Endothelial cell of umbilical vein (primary cell): ENCODE measurements at regions not wholly inside any gene's neighbourhood (a gene's known extent, or its start where the extent isn't known, plus 50 kb on each side); places are given as distances from the start of the nearest gene placed in this dataset.

Source experiments
- EZH2 ChIP-seq: IDR thresholded peaks from 2 replicates; pipeline ENCODE4 v1.6.1; 2012; ENCODE audit warnings: borderline replicate concordance, low read depth, mild to moderate bottlenecking, moderate library complexity, low read length, inconsistent platforms; ENCODE audit not compliant: severe bottlenecking
- FOS ChIP-seq: IDR thresholded peaks from 2 replicates; pipeline ENCODE4 v1.6.1; 2011; ENCODE audit warnings: mild to moderate bottlenecking, low read length, moderate library complexity, borderline replicate concordance; ENCODE audit not compliant: insufficient read depth
- GATA2 ChIP-seq: IDR thresholded peaks from 2 replicates; pipeline ENCODE4 v1.7.0; 2011; ENCODE audit warnings: low read depth, mild to moderate bottlenecking, moderate library complexity, mixed read lengths, low read length; ENCODE audit not compliant: insufficient read length, insufficient read depth
- JUN ChIP-seq: IDR thresholded peaks from 2 replicates; pipeline ENCODE4 v1.6.1; 2011; ENCODE audit warnings: borderline replicate concordance, low read depth; ENCODE audit not compliant: insufficient read length, insufficient read depth
- MYC ChIP-seq: IDR thresholded peaks from one replicate; pipeline ENCODE4 v1.6.1; 2011; ENCODE audit warnings: mild to moderate bottlenecking, low read depth, low read length
- POLR2A ChIP-seq: IDR thresholded peaks from 2 replicates; pipeline ENCODE4 v1.6.1; 2012; ENCODE audit warnings: low read depth, mild to moderate bottlenecking, control low read depth, low read length
- POLR2AphosphoS5 ChIP-seq: IDR thresholded peaks from 2 replicates; pipeline ENCODE4 v1.6.1; 2012; ENCODE audit warnings: low read depth, mild to moderate bottlenecking, control low read depth, low read length, moderate library complexity; ENCODE audit not compliant: insufficient read depth
- TF ChIP-seq, protein P1 (sequence below), 2 donors: IDR thresholded peaks; 1 replicate in 1 of 2; 2 replicates in 1 of 2; pipeline ENCODE4 v1.5.1; 2011; ENCODE audit warnings: low read length in 2 of 2, mild to moderate bottlenecking in 2 of 2, moderate library complexity in 2 of 2, control low read depth in 1 of 2, inconsistent platforms in 1 of 2, low read depth in 1 of 2; ENCODE audit not compliant: insufficient read depth in 1 of 2; ENCODE audit errors: extremely low read depth in 1 of 2

DNA sequence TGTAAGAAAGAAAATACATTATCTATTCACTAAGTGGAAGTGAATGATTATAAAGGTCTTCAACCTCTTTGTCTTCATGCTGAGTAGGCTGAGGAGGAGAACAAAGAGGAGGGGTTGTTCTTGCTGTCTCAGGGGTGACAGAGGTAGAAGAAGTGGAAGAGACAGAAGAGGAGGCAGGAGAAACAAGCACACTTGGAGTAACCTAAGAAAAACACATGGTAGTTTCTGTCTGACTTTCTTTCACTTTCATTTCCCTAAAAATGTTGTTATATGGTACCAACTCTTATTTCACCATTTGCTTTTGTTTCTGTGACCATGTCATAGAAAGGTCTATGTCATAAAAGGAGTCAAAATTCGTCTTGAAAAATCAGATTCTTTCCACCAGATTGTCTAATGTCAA lies 696.6 kb upstream of the BRINP3 start:
- TF ChIP-seq, protein P1, sequence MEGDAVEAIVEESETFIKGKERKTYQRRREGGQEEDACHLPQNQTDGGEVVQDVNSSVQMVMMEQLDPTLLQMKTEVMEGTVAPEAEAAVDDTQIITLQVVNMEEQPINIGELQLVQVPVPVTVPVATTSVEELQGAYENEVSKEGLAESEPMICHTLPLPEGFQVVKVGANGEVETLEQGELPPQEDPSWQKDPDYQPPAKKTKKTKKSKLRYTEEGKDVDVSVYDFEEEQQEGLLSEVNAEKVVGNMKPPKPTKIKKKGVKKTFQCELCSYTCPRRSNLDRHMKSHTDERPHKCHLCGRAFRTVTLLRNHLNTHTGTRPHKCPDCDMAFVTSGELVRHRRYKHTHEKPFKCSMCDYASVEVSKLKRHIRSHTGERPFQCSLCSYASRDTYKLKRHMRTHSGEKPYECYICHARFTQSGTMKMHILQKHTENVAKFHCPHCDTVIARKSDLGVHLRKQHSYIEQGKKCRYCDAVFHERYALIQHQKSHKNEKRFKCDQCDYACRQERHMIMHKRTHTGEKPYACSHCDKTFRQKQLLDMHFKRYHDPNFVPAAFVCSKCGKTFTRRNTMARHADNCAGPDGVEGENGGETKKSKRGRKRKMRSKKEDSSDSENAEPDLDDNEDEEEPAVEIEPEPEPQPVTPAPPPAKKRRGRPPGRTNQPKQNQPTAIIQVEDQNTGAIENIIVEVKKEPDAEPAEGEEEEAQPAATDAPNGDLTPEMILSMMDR (IDR thresholded peaks at IDR 0.05; ENCODE audit: extremely low read depth in 1 of 2, insufficient read depth in 1 of 2, low read depth in 1 of 2, low read length in 2 of 2) = no peak
- no peak for TF ChIP-seq POLR2A
- TF ChIP-seq POLR2AphosphoS5 = no peak
- no peak for TF ChIP-seq JUN
- TF ChIP-seq FOS = no peak
- TF ChIP-seq EZH2 = no peak
- TF ChIP-seq GATA2 = no peak
- TF ChIP-seq MYC = no peak
